SU-DHL-6 (cell line): ENCODE measurements at regions not wholly inside any gene's neighbourhood (a gene's known extent, or its start where the extent isn't known, plus 50 kb on each side); places are given as distances from the start of the nearest gene placed in this dataset.

Source experiments
- H2AFZ ChIP-seq: fragments of 200-600 bp; sonication (generic); 2 replicates; pipeline ENCODE4 v1.6.1; 2014; ENCODE audit warnings: low read depth, mild to moderate bottlenecking, moderate library complexity, mixed read lengths, antibody characterized with exemption, low read length; ENCODE audit not compliant: severe bottlenecking
- H3F3A ChIP-seq: fragments of 200-600 bp; shearing (Covaris generic); 2 replicates; pipeline ENCODE4 v1.6.0; 2016; ENCODE audit warnings: antibody characterized with exemption, mild to moderate bottlenecking; ENCODE audit not compliant: insufficient read depth
- H3K27ac ChIP-seq: fragments of 200-600 bp; sonication (generic); 2 replicates; pipeline ENCODE4 v1.5.1; 2016; ENCODE audit warnings: low read depth, mild to moderate bottlenecking, low read length, moderate library complexity, mixed read lengths
- H3K27me3 ChIP-seq: fragments of 200-600 bp; sonication (generic), shearing (Covaris generic); 2 replicates; pipeline ENCODE4 v1.6.0; 2014; ENCODE audit warnings: mild to moderate bottlenecking, low read length
- H3K36me3 ChIP-seq: fragments of 200-600 bp; sonication (generic); 2 replicates; pipeline ENCODE4 v1.6.1; 2014; ENCODE audit warnings: mild to moderate bottlenecking, low read length, mixed read lengths
- H3K4me2 ChIP-seq: fragments of 300-600, 200-600 bp; shearing (Covaris generic), sonication (generic); 2 replicates; pipeline ENCODE4 v1.6.0; 2014; ENCODE audit warnings: low read length, low read depth, mild to moderate bottlenecking; ENCODE audit not compliant: poor library complexity, severe bottlenecking
- H3K4me3 ChIP-seq: fragments of 200-600 bp; sonication (generic); 2 replicates; pipeline ENCODE4 v1.5.1; 2014; ENCODE audit warnings: antibody characterized with exemption, low read length, mild to moderate bottlenecking, mixed read lengths; ENCODE audit not compliant: insufficient read depth, poor library complexity, severe bottlenecking
- H3K79me2 ChIP-seq: fragments of 200-600 bp; sonication (generic); 2 replicates; pipeline ENCODE4 v1.6.1; 2014; ENCODE audit warnings: mild to moderate bottlenecking, low read length, moderate library complexity; ENCODE audit not compliant: insufficient read depth
- H3K9ac ChIP-seq: fragments of 200-600 bp; sonication (generic); 2 replicates; pipeline ENCODE4 v1.7.0; 2014; ENCODE audit warnings: mild to moderate bottlenecking, low read length
- H3K9me2 ChIP-seq: fragments of 200-600 bp; sonication (generic); replicated peaks from 2 replicates; pipeline ENCODE4 v1.6.1; 2014; ENCODE audit warnings: low read length; ENCODE audit not compliant: insufficient read depth
- H3K9me3 ChIP-seq: fragments of 200-600 bp; sonication (generic); 2 replicates; pipeline ENCODE4 v1.6.1; 2014; ENCODE audit warnings: low read length, mixed read lengths; ENCODE audit not compliant: insufficient read depth
- H4K20me1 ChIP-seq: fragments of 200-600 bp; sonication (generic); 2 replicates; pipeline ENCODE4 v1.6.1; 2014; ENCODE audit warnings: low read depth, mild to moderate bottlenecking, antibody characterized with exemption, low read length, moderate library complexity, mixed read lengths
- EZH2phosphoT487 ChIP-seq: fragments of 200-600 bp; sonication (generic), shearing (Covaris generic); conservative IDR thresholded peaks from 2 replicates; pipeline ENCODE4 v1.6.1; 2018; ENCODE audit warnings: mild to moderate bottlenecking, antibody characterized with exemption, low read length, moderate library complexity, mixed read lengths
- TF ChIP-seq, protein P1 (sequence below): fragments of 200-600 bp; sonication (generic); IDR thresholded peaks from one replicate; pipeline ENCODE4 v1.5.1; 2017; ENCODE audit warnings: antibody characterized with exemption, mild to moderate bottlenecking, low read length, moderate library complexity; ENCODE audit not compliant: insufficient read depth, poor library complexity, severe bottlenecking

GRCh38 chr9:109707355-109707754 is 72.6 kb upstream of the PALM2AKAP2 start:
- H3K79me2 ChIP-seq, result no peaks in the 10 kb centered on the region
- H3K9me2 ChIP-seq, result no peaks in the 10 kb centered on the region
- no peak overlapping the region for H2AFZ ChIP-seq
- TF ChIP-seq, protein P1, sequence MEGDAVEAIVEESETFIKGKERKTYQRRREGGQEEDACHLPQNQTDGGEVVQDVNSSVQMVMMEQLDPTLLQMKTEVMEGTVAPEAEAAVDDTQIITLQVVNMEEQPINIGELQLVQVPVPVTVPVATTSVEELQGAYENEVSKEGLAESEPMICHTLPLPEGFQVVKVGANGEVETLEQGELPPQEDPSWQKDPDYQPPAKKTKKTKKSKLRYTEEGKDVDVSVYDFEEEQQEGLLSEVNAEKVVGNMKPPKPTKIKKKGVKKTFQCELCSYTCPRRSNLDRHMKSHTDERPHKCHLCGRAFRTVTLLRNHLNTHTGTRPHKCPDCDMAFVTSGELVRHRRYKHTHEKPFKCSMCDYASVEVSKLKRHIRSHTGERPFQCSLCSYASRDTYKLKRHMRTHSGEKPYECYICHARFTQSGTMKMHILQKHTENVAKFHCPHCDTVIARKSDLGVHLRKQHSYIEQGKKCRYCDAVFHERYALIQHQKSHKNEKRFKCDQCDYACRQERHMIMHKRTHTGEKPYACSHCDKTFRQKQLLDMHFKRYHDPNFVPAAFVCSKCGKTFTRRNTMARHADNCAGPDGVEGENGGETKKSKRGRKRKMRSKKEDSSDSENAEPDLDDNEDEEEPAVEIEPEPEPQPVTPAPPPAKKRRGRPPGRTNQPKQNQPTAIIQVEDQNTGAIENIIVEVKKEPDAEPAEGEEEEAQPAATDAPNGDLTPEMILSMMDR, result no peak
- TF ChIP-seq EZH2phosphoT487, result no peak
- no peaks in the 10 kb centered on the region for H3K9me3 ChIP-seq
- H3K4me2 ChIP-seq, result no peak overlapping the region
- H3K27me3 ChIP-seq, result no peaks in the 10 kb centered on the region
- H3K9ac ChIP-seq, result no peak overlapping the region
- H3F3A ChIP-seq, result no peaks in the 10 kb centered on the region
- H3K27ac ChIP-seq, result no peak overlapping the region
- no peak overlapping the region for H3K4me3 ChIP-seq
- no peaks in the 10 kb centered on the region for H4K20me1 ChIP-seq
- no peaks in the 10 kb centered on the region for H3K36me3 ChIP-seq

- no peaks in the 10 kb centered on the region for H3K36me3 ChIP-seq
- H3K9me2 ChIP-seq, result no peaks in the 10 kb centered on the region
- no peak overlapping the region for H2AFZ ChIP-seq
- no peak overlapping the region for H3K4me3 ChIP-seq
- no peaks in the 10 kb centered on the region for H3K9me3 ChIP-seq
- H3K79me2 ChIP-seq, result no peaks in the 10 kb centered on the region
- H3K4me2 ChIP-seq, result no peak overlapping the region
- H3K9ac ChIP-seq, result no peak overlapping the region
- TF ChIP-seq EZH2phosphoT487, result no peak
- TF ChIP-seq, protein P1, result no peak
- H3K27ac ChIP-seq, result no peak overlapping the region
- no peaks in the 10 kb centered on the region for H3F3A ChIP-seq
- H4K20me1 ChIP-seq, result no peaks in the 10 kb centered on the region
- H3K27me3 ChIP-seq, result no peaks in the 10 kb centered on the region
These were observed 71.5 kb upstream of the PALM2AKAP2 start for GRCh38 chr9:109708451-109708945.

- Histone ChIP-seq H3K27me3 (no peaks in the 10 kb centered on the region), H3K9me3 (no peaks in the 10 kb centered on the region), H3K9ac (no peak overlapping the region)
These were observed 70.1 kb upstream of the PALM2AKAP2 start for GRCh38 chr9:109709866-109710265.

More at GRCh38 chr9:109709866-109710265, 70.1 kb upstream of the PALM2AKAP2 start:
- no peak overlapping the region for H3K4me3 ChIP-seq
- no peaks in the 10 kb centered on the region for H3K36me3 ChIP-seq
- no peak overlapping the region for H3K4me2 ChIP-seq
- H3K9me2 ChIP-seq, result no peaks in the 10 kb centered on the region
- TF ChIP-seq EZH2phosphoT487, result no peak
- TF ChIP-seq, protein P1, result no peak
- no peaks in the 10 kb centered on the region for H3K79me2 ChIP-seq
- no peaks in the 10 kb centered on the region for H4K20me1 ChIP-seq
- H2AFZ ChIP-seq, result no peak overlapping the region
- no peak overlapping the region for H3K27ac ChIP-seq
- H3F3A ChIP-seq, result no peaks in the 10 kb centered on the region
